ENCODE measurements at regions not wholly inside any gene's neighbourhood (a gene's known extent, or its start where the extent isn't known, plus 50 kb on each side); places are given as distances from the start of the nearest gene placed in this dataset.

GRCh38 chr2:126990605-126991532 is 92.2 kb downstream of the TEX51 start:
- no peaks in the 10 kb centered on the region for H3F3A ChIP-seq (ENCODE audit: control insufficient read depth, insufficient read depth)
- no peaks in the 10 kb centered on the region for H3K4me1 ChIP-seq (ENCODE audit: control insufficient read depth, low read length)
- no peak overlapping the region for H3K4me2 ChIP-seq (ENCODE audit: low read length)
- H3K9me2 ChIP-seq (replicated peaks; ENCODE audit: control insufficient read depth, low read length) = no peaks in the 10 kb centered on the region
- no peaks in the 10 kb centered on the region for H3K27me3 ChIP-seq (ENCODE audit: control insufficient read depth, low read length)
- H3K27ac ChIP-seq (ENCODE audit: low read depth, low read length) = no peak overlapping the region
- no peaks in the 10 kb centered on the region for H3K79me2 ChIP-seq (ENCODE audit: control insufficient read depth, low read length)
- H3K36me3 ChIP-seq (ENCODE audit: control insufficient read depth, low read length) = no peaks in the 10 kb centered on the region
- no peak for TF ChIP-seq CTCF (IDR thresholded peaks at IDR 0.05; ENCODE audit: low read depth, low read length, poor library complexity, severe bottlenecking)
- TF ChIP-seq EZH2phosphoT487 (IDR thresholded peaks at IDR 0.05; ENCODE audit: borderline replicate concordance, low read length) = no peak
- no peaks in the 10 kb centered on the region for H3K9me3 ChIP-seq (ENCODE audit: control insufficient read depth, insufficient read depth, low read length)
- no peaks in the 10 kb centered on the region for H4K20me1 ChIP-seq (ENCODE audit: control insufficient read depth, insufficient read depth, low read depth, low read length)
- H3K4me3 ChIP-seq (ENCODE audit: low read length) = no peak overlapping the region

- Histone ChIP-seq H3K9me3 (ENCODE audit: control insufficient read depth, insufficient read depth, low read length) (no peaks in the 10 kb centered on the region), H3K4me1 (ENCODE audit: control insufficient read depth, low read length) (no peaks in the 10 kb centered on the region), H3K9me2 (replicated peaks; ENCODE audit: control insufficient read depth, low read length) (no peaks in the 10 kb centered on the region), H3K79me2 (ENCODE audit: control insufficient read depth, low read length) (no peaks in the 10 kb centered on the region), H4K20me1 (ENCODE audit: control insufficient read depth, insufficient read depth, low read depth, low read length) (no peaks in the 10 kb centered on the region), H3K4me2 (ENCODE audit: low read length) (no peak overlapping the region), H3K27me3 (ENCODE audit: control insufficient read depth, low read length) (no peaks in the 10 kb centered on the region), H3F3A (ENCODE audit: control insufficient read depth, insufficient read depth) (no peaks in the 10 kb centered on the region), H3K27ac (ENCODE audit: low read depth, low read length) (no peak overlapping the region), H3K36me3 (ENCODE audit: control insufficient read depth, low read length) (no peaks in the 10 kb centered on the region), H3K4me3 (ENCODE audit: low read length) (no peak overlapping the region)
- TF ChIP-seq EZH2phosphoT487 (IDR thresholded peaks at IDR 0.05; ENCODE audit: borderline replicate concordance, low read length) (no peak), CTCF (IDR thresholded peaks at IDR 0.05; ENCODE audit: low read depth, low read length, poor library complexity, severe bottlenecking) (no peak)
These were observed 95.7 kb downstream of the TEX51 start for GRCh38 chr2:126994340-126994777.

- H3K27ac ChIP-seq (ENCODE audit: low read depth, low read length) = no peak overlapping the region
- no peaks in the 10 kb centered on the region for H3K27me3 ChIP-seq (ENCODE audit: control insufficient read depth, low read length)
- H3K9me2 ChIP-seq (replicated peaks; ENCODE audit: control insufficient read depth, low read length) = no peaks in the 10 kb centered on the region
- no peak overlapping the region for H3K4me2 ChIP-seq (ENCODE audit: low read length)
- no peaks in the 10 kb centered on the region for H3K36me3 ChIP-seq (ENCODE audit: control insufficient read depth, low read length)
- H4K20me1 ChIP-seq (ENCODE audit: control insufficient read depth, insufficient read depth, low read depth, low read length) = no peaks in the 10 kb centered on the region
- H3K4me3 ChIP-seq (ENCODE audit: low read length) = no peak overlapping the region
- no peaks in the 10 kb centered on the region for H3K4me1 ChIP-seq (ENCODE audit: control insufficient read depth, low read length)
- TF ChIP-seq EZH2phosphoT487 (IDR thresholded peaks at IDR 0.05; ENCODE audit: borderline replicate concordance, low read length) (no peak), CTCF (IDR thresholded peaks at IDR 0.05; ENCODE audit: low read depth, low read length, poor library complexity, severe bottlenecking) (peak; percentile 8)
- H3K9me3 ChIP-seq (ENCODE audit: control insufficient read depth, insufficient read depth, low read length) = no peaks in the 10 kb centered on the region
- H3F3A ChIP-seq (ENCODE audit: control insufficient read depth, insufficient read depth) = no peaks in the 10 kb centered on the region
- H3K79me2 ChIP-seq (ENCODE audit: control insufficient read depth, low read length) = no peaks in the 10 kb centered on the region
These were observed 97.1 kb downstream of the TEX51 start for GRCh38 chr2:126995621-126996377.

Data from DOHH2 (cell line).